ENCODE measurements at regions not wholly inside any gene's neighbourhood (a gene's known extent, or its start where the extent isn't known, plus 50 kb on each side); places are given as distances from the start of the nearest gene placed in this dataset.

GRCh38 chr11:134889832-134890231 lies 477.8 kb upstream of the B3GAT1 start:
- no peaks in the 10 kb centered on the region; the same call in 1 of the 2 replicates for H3K27me3 ChIP-seq (replicated peaks; ENCODE audit: control insufficient read depth, insufficient read depth, low read length)
- no peak for DNase-seq (ENCODE audit: extremely low read depth, insufficient read length)
- H3K4me3 ChIP-seq (replicated peaks; ENCODE audit: low read depth, low read length), result no peak overlapping the region
- TF ChIP-seq, protein P1, sequence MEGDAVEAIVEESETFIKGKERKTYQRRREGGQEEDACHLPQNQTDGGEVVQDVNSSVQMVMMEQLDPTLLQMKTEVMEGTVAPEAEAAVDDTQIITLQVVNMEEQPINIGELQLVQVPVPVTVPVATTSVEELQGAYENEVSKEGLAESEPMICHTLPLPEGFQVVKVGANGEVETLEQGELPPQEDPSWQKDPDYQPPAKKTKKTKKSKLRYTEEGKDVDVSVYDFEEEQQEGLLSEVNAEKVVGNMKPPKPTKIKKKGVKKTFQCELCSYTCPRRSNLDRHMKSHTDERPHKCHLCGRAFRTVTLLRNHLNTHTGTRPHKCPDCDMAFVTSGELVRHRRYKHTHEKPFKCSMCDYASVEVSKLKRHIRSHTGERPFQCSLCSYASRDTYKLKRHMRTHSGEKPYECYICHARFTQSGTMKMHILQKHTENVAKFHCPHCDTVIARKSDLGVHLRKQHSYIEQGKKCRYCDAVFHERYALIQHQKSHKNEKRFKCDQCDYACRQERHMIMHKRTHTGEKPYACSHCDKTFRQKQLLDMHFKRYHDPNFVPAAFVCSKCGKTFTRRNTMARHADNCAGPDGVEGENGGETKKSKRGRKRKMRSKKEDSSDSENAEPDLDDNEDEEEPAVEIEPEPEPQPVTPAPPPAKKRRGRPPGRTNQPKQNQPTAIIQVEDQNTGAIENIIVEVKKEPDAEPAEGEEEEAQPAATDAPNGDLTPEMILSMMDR (IDR thresholded peaks at IDR 0.05; ENCODE audit: insufficient read depth, low read length, poor library complexity, severe bottlenecking), result no peak
- H3K36me3 ChIP-seq (ENCODE audit: control insufficient read depth, insufficient read depth, low read length), result no peaks in the 10 kb centered on the region

- Histone ChIP-seq H3K4me3 (replicated peaks; ENCODE audit: low read depth, low read length) (no peak overlapping the region), H3K36me3 (ENCODE audit: control insufficient read depth, insufficient read depth, low read length) (no peaks in the 10 kb centered on the region), H3K27me3 (replicated peaks; ENCODE audit: control insufficient read depth, insufficient read depth, low read length) (no peaks in the 10 kb centered on the region; the same call in 1 of the 2 replicates)
- TF ChIP-seq, protein P1 (IDR thresholded peaks at IDR 0.05; ENCODE audit: insufficient read depth, low read length, poor library complexity, severe bottlenecking), result no peak
- DNase-seq (ENCODE audit: extremely low read depth, insufficient read length), result no peak
Measured at GRCh38 chr11:134888821-134889220, 476.8 kb upstream of the B3GAT1 start.

DNA sequence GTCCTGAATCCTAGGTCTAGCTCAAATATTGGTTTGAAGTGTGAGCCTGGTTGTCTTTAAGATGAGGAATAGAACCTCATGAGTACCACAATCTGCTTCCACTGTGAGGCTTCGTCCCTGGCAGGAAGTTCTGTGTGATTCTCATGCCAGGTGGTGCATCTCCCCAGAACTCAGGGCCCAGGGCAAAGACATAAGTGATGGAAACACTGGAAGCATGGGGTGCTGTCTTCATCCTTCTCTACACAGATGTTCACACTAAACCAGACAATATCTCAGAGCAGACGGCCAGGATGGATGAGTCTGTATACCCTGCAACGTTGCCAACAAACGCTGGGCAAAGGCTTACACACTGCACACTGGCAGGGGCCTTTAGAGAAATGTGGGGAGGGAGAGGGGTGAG lies 475.9 kb upstream of the B3GAT1 start:
- TF ChIP-seq, protein P1 (IDR thresholded peaks at IDR 0.05; ENCODE audit: insufficient read depth, low read length, poor library complexity, severe bottlenecking), result no peak
- no peaks in the 10 kb centered on the region for H3K36me3 ChIP-seq (ENCODE audit: control insufficient read depth, insufficient read depth, low read length)
- no peaks in the 10 kb centered on the region; the same call in 1 of the 2 replicates for H3K27me3 ChIP-seq (replicated peaks; ENCODE audit: control insufficient read depth, insufficient read depth, low read length)
- DNase-seq (ENCODE audit: extremely low read depth, insufficient read length), result no peak
- H3K4me3 ChIP-seq (replicated peaks; ENCODE audit: low read depth, low read length), result no peak overlapping the region

GRCh38 chr11:134883484-134883883 lies 471.4 kb upstream of the B3GAT1 start:
- no peaks in the 10 kb centered on the region for H3K36me3 ChIP-seq (ENCODE audit: control insufficient read depth, insufficient read depth, low read length)
- H3K4me3 ChIP-seq (replicated peaks; ENCODE audit: low read depth, low read length), result no peak overlapping the region
- TF ChIP-seq, protein P1 (IDR thresholded peaks at IDR 0.05; ENCODE audit: insufficient read depth, low read length, poor library complexity, severe bottlenecking), result no peak
- no peaks in the 10 kb centered on the region; the same call in 1 of the 2 replicates for H3K27me3 ChIP-seq (replicated peaks; ENCODE audit: control insufficient read depth, insufficient read depth, low read length)
- no peak for DNase-seq (ENCODE audit: extremely low read depth, insufficient read length)

GRCh38 chr11:134882671-134883297 lies 470.7 kb upstream of the B3GAT1 start:
- DNase-seq (ENCODE audit: extremely low read depth, insufficient read length), result no peak
- no peaks in the 10 kb centered on the region; the same call in 1 of the 2 replicates for H3K27me3 ChIP-seq (replicated peaks; ENCODE audit: control insufficient read depth, insufficient read depth, low read length)
- TF ChIP-seq, protein P1 (IDR thresholded peaks at IDR 0.05; ENCODE audit: insufficient read depth, low read length, poor library complexity, severe bottlenecking), result no peak
- H3K4me3 ChIP-seq (replicated peaks; ENCODE audit: low read depth, low read length), result no peak overlapping the region
- H3K36me3 ChIP-seq (ENCODE audit: control insufficient read depth, insufficient read depth, low read length), result no peaks in the 10 kb centered on the region
